ENCODE measurements at regions not wholly inside any gene's neighbourhood (a gene's known extent, or its start where the extent isn't known, plus 50 kb on each side); places are given as distances from the start of the nearest gene placed in this dataset.
A peak's percentile ranks its signal among the peaks of the same experiment; 100 is the strongest.

GRCh38 chr10:4059471-4060138 is 274.6 kb upstream of the KLF6 start:
- DNase-seq (ENCODE audit: extremely low spot score, unreplicated experiment): no peak
- Mint-ChIP-seq H3K9me3 (ENCODE audit: unreplicated experiment) (no peaks in the 10 kb centered on the region), H3K27me3 (ENCODE audit: unreplicated experiment) (no peaks in the 10 kb centered on the region), H3K27ac (ENCODE audit: unreplicated experiment) (no peak overlapping the region), H3K4me3 (ENCODE audit: unreplicated experiment) (no peak overlapping the region), H3K4me1 (ENCODE audit: unreplicated experiment) (peaks cover 21% of the 10 kb centered on the region), H3K36me3 (ENCODE audit: unreplicated experiment) (no peaks in the 10 kb centered on the region)
- no peak for TF ChIP-seq CTCF (IDR thresholded peaks at IDR 0.05)

DNA sequence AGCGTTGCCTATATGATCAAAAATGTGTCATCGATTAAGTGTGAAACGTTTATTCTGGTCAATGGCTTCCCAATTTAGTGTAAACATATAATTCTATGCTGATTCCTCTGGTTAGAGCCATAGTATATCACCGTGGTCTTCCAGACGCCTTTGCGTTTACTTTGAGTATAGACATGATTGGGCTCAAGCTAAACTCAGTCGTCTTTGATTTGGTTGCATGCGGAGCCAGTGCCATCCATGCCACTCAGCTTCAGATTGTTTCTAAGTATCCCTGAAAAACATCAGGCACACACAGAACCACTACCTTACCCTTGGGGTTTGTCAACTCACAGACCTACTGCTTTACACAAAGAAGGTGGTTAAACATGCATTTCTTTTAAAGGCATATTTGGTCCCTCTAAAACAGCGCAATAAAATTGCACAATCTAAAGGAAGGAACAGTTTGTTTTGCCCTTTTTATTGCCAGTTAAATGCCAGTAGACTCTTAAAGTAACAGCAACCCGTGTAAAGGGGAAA is 273.6 kb upstream of the KLF6 start:
- H3K9me3 Mint-ChIP-seq (ENCODE audit: unreplicated experiment): no peaks in the 10 kb centered on the region
- TF ChIP-seq CTCF (IDR thresholded peaks at IDR 0.05): no peak
- peaks cover 21% of the 10 kb centered on the region for H3K4me1 Mint-ChIP-seq (ENCODE audit: unreplicated experiment)
- H3K27me3 Mint-ChIP-seq (ENCODE audit: unreplicated experiment): no peaks in the 10 kb centered on the region
- H3K36me3 Mint-ChIP-seq (ENCODE audit: unreplicated experiment): no peaks in the 10 kb centered on the region
- no peak for DNase-seq (ENCODE audit: extremely low spot score, unreplicated experiment)
- H3K27ac Mint-ChIP-seq (ENCODE audit: unreplicated experiment): peak overlapping the region; percentile 33
- no peak overlapping the region for H3K4me3 Mint-ChIP-seq (ENCODE audit: unreplicated experiment)

DNA sequence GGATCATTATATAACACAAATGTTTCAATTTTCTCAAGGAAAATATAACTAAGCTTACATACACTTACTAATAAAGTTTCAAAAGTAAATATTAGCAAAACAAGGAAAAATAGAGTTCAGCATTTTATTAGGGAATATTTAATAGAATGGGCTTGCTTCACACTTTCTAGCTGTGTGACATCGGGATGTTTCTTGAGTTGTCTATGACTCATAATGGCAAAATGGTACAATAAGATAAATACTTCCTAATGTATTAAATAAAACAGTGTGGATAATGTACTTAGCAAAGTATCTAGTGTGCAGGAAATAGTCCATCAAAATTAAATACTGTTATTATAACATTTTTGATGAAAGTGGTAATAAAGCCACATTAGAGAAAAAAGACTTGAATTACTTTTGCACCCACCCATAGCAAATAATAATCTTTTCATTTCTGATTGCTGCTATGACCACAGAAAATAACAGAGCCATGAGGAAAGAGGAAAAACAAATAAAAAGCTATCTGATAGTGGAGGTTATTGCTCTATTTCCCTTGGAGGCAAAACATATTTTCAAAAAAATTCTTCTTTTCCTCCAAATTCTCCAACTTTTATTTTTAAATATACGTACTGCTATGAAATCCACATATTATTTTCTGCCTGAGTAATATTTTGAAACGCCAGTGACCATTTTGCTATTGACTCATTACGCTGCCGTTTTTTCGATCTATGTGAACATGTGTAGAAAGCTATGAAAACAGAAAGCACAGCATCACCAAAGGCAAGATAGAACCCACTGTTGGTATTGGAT is 272.9 kb upstream of the KLF6 start:
- H3K36me3 Mint-ChIP-seq (ENCODE audit: unreplicated experiment): no peaks in the 10 kb centered on the region
- H3K27ac Mint-ChIP-seq (ENCODE audit: unreplicated experiment): peak overlapping the region; percentile 33
- H3K4me3 Mint-ChIP-seq (ENCODE audit: unreplicated experiment): peak overlapping the region; percentile 2
- TF ChIP-seq CTCF (IDR thresholded peaks at IDR 0.05): no peak
- no peaks in the 10 kb centered on the region for H3K9me3 Mint-ChIP-seq (ENCODE audit: unreplicated experiment)
- peaks cover 21% of the 10 kb centered on the region for H3K4me1 Mint-ChIP-seq (ENCODE audit: unreplicated experiment)
- no peak for DNase-seq (ENCODE audit: extremely low spot score, unreplicated experiment)
- no peaks in the 10 kb centered on the region for H3K27me3 Mint-ChIP-seq (ENCODE audit: unreplicated experiment)

DNA sequence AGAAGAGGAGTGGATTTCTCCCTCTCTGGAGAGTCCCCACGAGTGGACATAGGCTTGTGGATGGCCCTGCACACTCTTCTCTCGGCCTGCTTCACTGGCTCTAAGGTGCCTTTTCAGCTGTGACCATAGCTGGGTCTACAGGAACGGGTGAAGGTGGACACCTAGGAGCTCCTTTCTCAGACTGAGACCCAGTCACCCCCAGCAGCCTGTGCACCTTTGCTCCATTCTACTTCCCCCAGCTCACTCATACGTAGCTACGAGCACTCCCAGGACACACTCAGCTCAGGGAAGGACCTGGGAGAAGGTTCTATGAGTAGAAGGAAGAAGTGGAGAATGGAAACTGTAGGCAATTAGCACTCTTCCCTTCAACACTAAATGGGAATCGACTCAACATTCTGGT is 272.0 kb upstream of the KLF6 start:
- Mint-ChIP-seq H3K4me3 (ENCODE audit: unreplicated experiment) (no peak overlapping the region), H3K27me3 (ENCODE audit: unreplicated experiment) (no peaks in the 10 kb centered on the region), H3K36me3 (ENCODE audit: unreplicated experiment) (no peaks in the 10 kb centered on the region), H3K27ac (ENCODE audit: unreplicated experiment) (no peak overlapping the region), H3K4me1 (ENCODE audit: unreplicated experiment) (peaks cover 19% of the 10 kb centered on the region), H3K9me3 (ENCODE audit: unreplicated experiment) (no peaks in the 10 kb centered on the region)
- no peak for TF ChIP-seq CTCF (IDR thresholded peaks at IDR 0.05)
- DNase-seq (ENCODE audit: extremely low spot score, unreplicated experiment): no peak

Measured in osteocyte (in vitro differentiated cells).